ENCODE measurements at regions not wholly inside any gene's neighbourhood (a gene's known extent, or its start where the extent isn't known, plus 50 kb on each side); places are given as distances from the start of the nearest gene placed in this dataset.

DNA sequence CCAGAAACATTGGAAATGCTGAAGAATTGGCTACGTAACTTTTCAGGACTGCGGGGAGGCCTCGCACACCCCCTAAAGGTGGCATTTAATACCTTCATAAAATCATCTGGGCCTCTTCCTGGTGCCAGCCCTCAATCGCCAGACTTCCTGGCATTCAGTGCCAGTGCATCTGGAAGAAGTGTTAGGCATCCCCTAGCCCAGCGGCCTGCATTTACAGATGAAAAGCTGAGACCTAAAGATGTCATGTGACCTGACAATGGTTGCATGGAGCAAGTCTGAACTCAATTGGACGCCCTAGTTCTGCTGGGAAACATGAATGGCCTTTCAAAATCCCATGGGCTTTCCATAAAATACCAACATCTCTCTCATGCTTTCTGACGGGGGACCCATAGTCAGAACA lies 81.0 kb upstream of the TMEM45B start:
- no peak overlapping the region for H3K27ac ChIP-seq (ENCODE audit: low read depth, low read length)
- RAD21 ChIA-PET (ENCODE audit: low non-redundant PET in 1 of 2, low total read pairs in 2 of 2, uncharacterized antibody in 2 of 2, unreplicated experiment in 2 of 2) = no interaction called here
- no peak overlapping the region for H3K4me2 ChIP-seq (ENCODE audit: low read length)
- H2AFZ ChIP-seq (ENCODE audit: low read depth, low read length, poor library complexity, severe bottlenecking) = no peak overlapping the region
- H3K4me1 ChIP-seq (ENCODE audit: control insufficient read depth in 1 of 2, insufficient read depth in 2 of 2, low read length in 2 of 2) = peaks cover 0 to 3% of the 10 kb centered on the region in 2 experiments; a peak in 2 of 4 replicates
- H3K9me3 ChIP-seq (ENCODE audit: control insufficient read depth in 1 of 2, insufficient read depth in 1 of 2, low read depth in 1 of 2, low read length in 2 of 2) = no peaks in the 10 kb centered on the region
- no peak for TF ChIP-seq SP1 (IDR thresholded peaks at IDR 0.05; ENCODE audit: low read depth)
- TF ChIP-seq, protein P1, sequence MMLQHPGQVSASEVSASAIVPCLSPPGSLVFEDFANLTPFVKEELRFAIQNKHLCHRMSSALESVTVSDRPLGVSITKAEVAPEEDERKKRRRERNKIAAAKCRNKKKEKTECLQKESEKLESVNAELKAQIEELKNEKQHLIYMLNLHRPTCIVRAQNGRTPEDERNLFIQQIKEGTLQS (IDR thresholded peaks at IDR 0.05) = no peak
- H3K36me3 ChIP-seq (ENCODE audit: control insufficient read depth in 1 of 2, insufficient read depth in 2 of 2, low read length in 2 of 2) = no peaks in the 10 kb centered on the region
- no peak for DNase-seq (ENCODE audit: low read depth, low spot score)
- POLR2A ChIA-PET = no interaction called here
- no TSS peak for BruUV-seq (replicated peaks)
- CTCF ChIA-PET = no interaction called here
- no peaks in the 10 kb centered on the region for H3K79me2 ChIP-seq (ENCODE audit: insufficient read depth, low read length)
- H4K20me1 ChIP-seq (ENCODE audit: insufficient read depth) = no peaks in the 10 kb centered on the region
- H3K9me2 ChIP-seq (ENCODE audit: insufficient read depth) = no peaks in the 10 kb centered on the region
- intact Hi-C loops (cut with micrococcal nuclease) = no loop called here
- no peak overlapping the region for H3K4me3 ChIP-seq (replicated peaks in 1 of 2; ENCODE audit: low read depth in 1 of 2, low read length in 2 of 2)
- H3K9ac ChIP-seq (ENCODE audit: low read length) = no peak overlapping the region
- ATAC-seq = no peak
- peaks cover 3% of the 10 kb centered on the region; the same call in 1 of the 2 replicates for H3K27me3 ChIP-seq (ENCODE audit: insufficient read depth, low read length)

DNA sequence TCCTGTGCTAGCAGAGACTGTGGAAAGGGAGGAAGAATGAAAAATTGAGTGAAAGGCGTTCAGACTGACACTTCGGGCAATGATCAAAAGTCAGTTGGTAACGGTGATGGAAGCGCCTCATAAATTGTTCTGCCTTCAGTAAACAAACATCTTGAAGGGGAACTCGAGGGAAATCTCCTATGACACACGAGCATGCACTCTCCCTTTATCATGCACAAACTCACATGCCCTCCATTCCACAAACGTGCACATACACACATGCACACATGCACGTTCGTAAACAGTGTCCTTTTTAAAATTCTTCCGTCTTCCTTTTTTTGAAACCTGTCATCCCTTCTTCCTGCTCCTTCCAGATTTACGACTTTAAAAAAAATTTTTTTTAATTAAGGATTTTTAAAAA lies 77.8 kb upstream of the TMEM45B start:
- H3K4me1 ChIP-seq (ENCODE audit: control insufficient read depth in 1 of 2, insufficient read depth in 2 of 2, low read length in 2 of 2) = no peaks in the 10 kb centered on the region
- no peaks in the 10 kb centered on the region for H3K36me3 ChIP-seq (ENCODE audit: control insufficient read depth in 1 of 2, insufficient read depth in 2 of 2, low read length in 2 of 2)
- ChIA-PET POLR2A (no interaction called here), RAD21 (ENCODE audit: low non-redundant PET in 1 of 2, low total read pairs in 2 of 2, uncharacterized antibody in 2 of 2, unreplicated experiment in 2 of 2) (no interaction called here), CTCF (no interaction called here)
- peaks cover under 1% of the 10 kb centered on the region; the same call in 1 of the 2 replicates for H3K27me3 ChIP-seq (ENCODE audit: insufficient read depth, low read length)
- no peak for ATAC-seq
- H4K20me1 ChIP-seq (ENCODE audit: insufficient read depth) = no peaks in the 10 kb centered on the region
- TF ChIP-seq SIN3A (IDR thresholded peaks at IDR 0.05; ENCODE audit: low read depth) (no peak), ZNF274 (IDR thresholded peaks at IDR 0.05; ENCODE audit: low read depth, low read length) (no peak), YY1 (IDR thresholded peaks at IDR 0.05; ENCODE audit: extremely low read depth, insufficient replicate concordance, low read depth, low read length) (no peak), EGR1 (IDR thresholded peaks at IDR 0.05; ENCODE audit: low read depth) (no peak), ZFX (IDR thresholded peaks at IDR 0.05) (no peak), JUND (IDR thresholded peaks at IDR 0.05) (no peak), CBX3 (IDR thresholded peaks at IDR 0.05; ENCODE audit: low read depth) (no peak), POLR2A (IDR thresholded peaks at IDR 0.05; ENCODE audit: borderline replicate concordance, extremely low read depth, insufficient read depth, insufficient read length) (no peak)
- TF ChIP-seq, protein P2, sequence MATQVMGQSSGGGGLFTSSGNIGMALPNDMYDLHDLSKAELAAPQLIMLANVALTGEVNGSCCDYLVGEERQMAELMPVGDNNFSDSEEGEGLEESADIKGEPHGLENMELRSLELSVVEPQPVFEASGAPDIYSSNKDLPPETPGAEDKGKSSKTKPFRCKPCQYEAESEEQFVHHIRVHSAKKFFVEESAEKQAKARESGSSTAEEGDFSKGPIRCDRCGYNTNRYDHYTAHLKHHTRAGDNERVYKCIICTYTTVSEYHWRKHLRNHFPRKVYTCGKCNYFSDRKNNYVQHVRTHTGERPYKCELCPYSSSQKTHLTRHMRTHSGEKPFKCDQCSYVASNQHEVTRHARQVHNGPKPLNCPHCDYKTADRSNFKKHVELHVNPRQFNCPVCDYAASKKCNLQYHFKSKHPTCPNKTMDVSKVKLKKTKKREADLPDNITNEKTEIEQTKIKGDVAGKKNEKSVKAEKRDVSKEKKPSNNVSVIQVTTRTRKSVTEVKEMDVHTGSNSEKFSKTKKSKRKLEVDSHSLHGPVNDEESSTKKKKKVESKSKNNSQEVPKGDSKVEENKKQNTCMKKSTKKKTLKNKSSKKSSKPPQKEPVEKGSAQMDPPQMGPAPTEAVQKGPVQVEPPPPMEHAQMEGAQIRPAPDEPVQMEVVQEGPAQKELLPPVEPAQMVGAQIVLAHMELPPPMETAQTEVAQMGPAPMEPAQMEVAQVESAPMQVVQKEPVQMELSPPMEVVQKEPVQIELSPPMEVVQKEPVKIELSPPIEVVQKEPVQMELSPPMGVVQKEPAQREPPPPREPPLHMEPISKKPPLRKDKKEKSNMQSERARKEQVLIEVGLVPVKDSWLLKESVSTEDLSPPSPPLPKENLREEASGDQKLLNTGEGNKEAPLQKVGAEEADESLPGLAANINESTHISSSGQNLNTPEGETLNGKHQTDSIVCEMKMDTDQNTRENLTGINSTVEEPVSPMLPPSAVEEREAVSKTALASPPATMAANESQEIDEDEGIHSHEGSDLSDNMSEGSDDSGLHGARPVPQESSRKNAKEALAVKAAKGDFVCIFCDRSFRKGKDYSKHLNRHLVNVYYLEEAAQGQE (IDR thresholded peaks at IDR 0.05; ENCODE audit: low read depth) = no peak
- TF ChIP-seq, protein P3, sequence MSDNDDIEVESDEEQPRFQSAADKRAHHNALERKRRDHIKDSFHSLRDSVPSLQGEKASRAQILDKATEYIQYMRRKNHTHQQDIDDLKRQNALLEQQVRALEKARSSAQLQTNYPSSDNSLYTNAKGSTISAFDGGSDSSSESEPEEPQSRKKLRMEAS (IDR thresholded peaks at IDR 0.05) = no peak
- H3K9ac ChIP-seq (ENCODE audit: low read length) = no peak overlapping the region
- no peak for DNase-seq (ENCODE audit: low read depth, low spot score)
- no peaks in the 10 kb centered on the region for H3K9me2 ChIP-seq (ENCODE audit: insufficient read depth)
- intact Hi-C loops (cut with micrococcal nuclease) = no loop called here
- H3K27ac ChIP-seq (ENCODE audit: low read depth, low read length) = no peak overlapping the region
- no TSS peak for BruUV-seq (replicated peaks)
- no peak overlapping the region for H3K4me2 ChIP-seq (ENCODE audit: low read length)
- H3K79me2 ChIP-seq (ENCODE audit: insufficient read depth, low read length) = no peaks in the 10 kb centered on the region
- H3K4me3 ChIP-seq (replicated peaks in 1 of 2; ENCODE audit: low read depth in 1 of 2, low read length in 2 of 2) = no peak overlapping the region
- no peak overlapping the region for H2AFZ ChIP-seq (ENCODE audit: low read depth, low read length, poor library complexity, severe bottlenecking)
- no peaks in the 10 kb centered on the region for H3K9me3 ChIP-seq (ENCODE audit: control insufficient read depth in 1 of 2, insufficient read depth in 1 of 2, low read depth in 1 of 2, low read length in 2 of 2)

Data from HCT116 (cell line).